ENCODE measurements at regions not wholly inside any gene's neighbourhood (a gene's known extent, or its start where the extent isn't known, plus 50 kb on each side); places are given as distances from the start of the nearest gene placed in this dataset.

- TF ChIP-seq CTCF (conservative IDR thresholded peaks at IDR 0.05 in 1 of 2, IDR thresholded peaks at IDR 0.05 in 1 of 2; ENCODE audit: extremely low read depth in 1 of 2, insufficient read depth in 1 of 2, low read depth in 1 of 2, low read length in 2 of 2) (no peak), EZH2 (IDR thresholded peaks at IDR 0.05; ENCODE audit: borderline replicate concordance, low read length) (no peak)
Measured at GRCh38 chr3:40951636-40952035, 247.7 kb upstream of the CTNNB1 start.
